Esophagus squamous epithelium (tissue), 4 donors: ENCODE measurements at regions not wholly inside any gene's neighbourhood (a gene's known extent, or its start where the extent isn't known, plus 50 kb on each side); places are given as distances from the start of the nearest gene placed in this dataset.

Experiments used
- POLR2A ChIP-seq, 4 donors: fragments of 450-650 bp; IDR thresholded peaks; one replicate each; pipeline ENCODE4 v1.6.1; 2017; ENCODE audit warnings: antibody characterized with exemption in 4 of 4, mild to moderate bottlenecking in 4 of 4, moderate library complexity in 3 of 4
- TF ChIP-seq, protein P1 (sequence below), 6 experiments: fragments of 450-650 bp in 4 of 6; fragments of 200-600 bp in 2 of 6; sonication (generic) in 2 of 6; IDR thresholded peaks; one replicate each; pipeline ENCODE4 v1.5.1; 2016 to 2019; ENCODE audit warnings: antibody characterized with exemption in 6 of 6, mild to moderate bottlenecking in 4 of 6, moderate library complexity in 4 of 6

DNA sequence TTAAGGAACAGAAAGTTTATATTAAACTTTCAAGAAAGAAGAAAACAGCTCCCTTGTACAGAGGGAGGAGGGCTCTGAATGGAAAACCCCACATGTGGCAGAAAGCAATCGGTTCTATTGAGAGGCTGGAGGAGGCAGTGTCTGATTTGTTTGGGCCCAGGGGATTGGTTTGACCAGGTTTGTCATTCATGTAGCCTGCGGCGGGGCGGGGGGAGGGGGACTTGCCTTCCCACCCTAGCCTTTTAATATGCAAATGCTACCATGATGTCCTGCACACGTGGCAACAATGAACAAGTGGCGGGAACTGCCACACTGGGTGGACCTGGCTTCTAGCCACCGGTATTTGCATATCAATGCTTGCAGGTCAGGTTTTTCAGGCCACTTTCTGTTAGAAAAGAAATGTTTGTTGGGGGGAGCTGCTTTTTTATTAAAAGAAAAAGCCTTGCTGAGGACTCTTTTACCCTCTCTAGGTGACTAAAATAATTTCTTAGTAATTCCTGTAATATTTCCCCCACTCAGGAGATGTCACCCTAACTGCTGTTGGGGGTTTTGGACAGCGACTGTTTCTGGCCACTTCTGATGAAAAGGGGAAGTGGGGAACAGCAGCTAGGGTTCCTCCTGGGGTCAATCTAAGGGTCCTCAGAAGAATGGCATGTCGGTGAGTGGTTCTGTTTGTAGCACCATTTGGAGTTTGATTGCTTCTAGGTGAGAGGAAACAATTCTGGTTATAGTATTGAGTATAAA, 691.2 kb downstream of the TBL1XR1 start:
- TF ChIP-seq POLR2A (IDR thresholded peaks at IDR 0.05) = no peak
- TF ChIP-seq, protein P1, sequence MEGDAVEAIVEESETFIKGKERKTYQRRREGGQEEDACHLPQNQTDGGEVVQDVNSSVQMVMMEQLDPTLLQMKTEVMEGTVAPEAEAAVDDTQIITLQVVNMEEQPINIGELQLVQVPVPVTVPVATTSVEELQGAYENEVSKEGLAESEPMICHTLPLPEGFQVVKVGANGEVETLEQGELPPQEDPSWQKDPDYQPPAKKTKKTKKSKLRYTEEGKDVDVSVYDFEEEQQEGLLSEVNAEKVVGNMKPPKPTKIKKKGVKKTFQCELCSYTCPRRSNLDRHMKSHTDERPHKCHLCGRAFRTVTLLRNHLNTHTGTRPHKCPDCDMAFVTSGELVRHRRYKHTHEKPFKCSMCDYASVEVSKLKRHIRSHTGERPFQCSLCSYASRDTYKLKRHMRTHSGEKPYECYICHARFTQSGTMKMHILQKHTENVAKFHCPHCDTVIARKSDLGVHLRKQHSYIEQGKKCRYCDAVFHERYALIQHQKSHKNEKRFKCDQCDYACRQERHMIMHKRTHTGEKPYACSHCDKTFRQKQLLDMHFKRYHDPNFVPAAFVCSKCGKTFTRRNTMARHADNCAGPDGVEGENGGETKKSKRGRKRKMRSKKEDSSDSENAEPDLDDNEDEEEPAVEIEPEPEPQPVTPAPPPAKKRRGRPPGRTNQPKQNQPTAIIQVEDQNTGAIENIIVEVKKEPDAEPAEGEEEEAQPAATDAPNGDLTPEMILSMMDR (IDR thresholded peaks at IDR 0.05) = no peak
